Mesenchymal stem cell (in vitro differentiated cells and primary cell): ENCODE measurements at regions not wholly inside any gene's neighbourhood (a gene's known extent, or its start where the extent isn't known, plus 50 kb on each side); places are given as distances from the start of the nearest gene placed in this dataset.

ENCODE experiments used
- DNase-seq: peaks from one replicate; pipeline ENCODE4 v3.0.0-alpha.2; 2013
- H2AFZ ChIP-seq: one replicate; pipeline ENCODE4 v1.6.1; 2013; ENCODE audit warnings: low read depth, mild to moderate bottlenecking, control low read depth, inconsistent platforms, low read length, moderate library complexity
- H2AK5ac ChIP-seq: 2 replicates; pipeline ENCODE4 v1.6.1; 2013; ENCODE audit warnings: low read length, moderate library complexity, mild to moderate bottlenecking, inconsistent platforms; ENCODE audit not compliant: severe bottlenecking
- H2BK120ac ChIP-seq: one replicate; pipeline ENCODE4 v1.6.1; 2013; ENCODE audit warnings: low read depth, mild to moderate bottlenecking, inconsistent platforms, low read length, moderate library complexity
- H2BK12ac ChIP-seq, 2 experiments: one replicate each; pipeline ENCODE4 v1.6.1; 2013; ENCODE audit warnings: inconsistent platforms in 2 of 2, low read length in 2 of 2, mild to moderate bottlenecking in 2 of 2, moderate library complexity in 2 of 2, control low read depth in 1 of 2
- H2BK15ac ChIP-seq: one replicate; pipeline ENCODE4 v1.6.1; 2013; ENCODE audit warnings: mild to moderate bottlenecking, low read depth, inconsistent platforms; ENCODE audit not compliant: poor library complexity, severe bottlenecking
- H2BK5ac ChIP-seq: 2 replicates; pipeline ENCODE4 v1.6.1; 2013; ENCODE audit warnings: low read depth, mild to moderate bottlenecking, low read length, control low read depth, inconsistent platforms; ENCODE audit not compliant: poor library complexity, severe bottlenecking
- H3K14ac ChIP-seq, 2 experiments: one replicate each; pipeline ENCODE4 v1.6.1; 2013; ENCODE audit warnings: inconsistent platforms in 2 of 2, low read length in 2 of 2, control low read depth in 1 of 2, mild to moderate bottlenecking in 1 of 2, moderate library complexity in 1 of 2
- H3K18ac ChIP-seq, 2 experiments: one replicate each; pipeline ENCODE4 v1.6.1; 2013; ENCODE audit warnings: inconsistent platforms in 2 of 2, low read length in 2 of 2, control low read depth in 1 of 2, low read depth in 1 of 2, mild to moderate bottlenecking in 1 of 2
- H3K23ac ChIP-seq, 2 experiments: one replicate each; pipeline ENCODE4 v1.6.1; 2013; ENCODE audit warnings: inconsistent platforms in 2 of 2, low read length in 2 of 2, mild to moderate bottlenecking in 2 of 2, moderate library complexity in 2 of 2, control low read depth in 1 of 2
- H3K27ac ChIP-seq: 2 replicates; pipeline ENCODE4 v1.5.1; 2013; ENCODE audit warnings: mild to moderate bottlenecking, moderate library complexity, low read length, control low read depth, inconsistent platforms; ENCODE audit not compliant: poor library complexity, severe bottlenecking
- H3K27me3 ChIP-seq, 2 experiments: 2 replicates each; pipeline versions ENCODE4 v1.6.1 to v1.7.0; 2013; ENCODE audit warnings: low read length in 2 of 2, mild to moderate bottlenecking in 2 of 2, moderate library complexity in 2 of 2, control low read depth in 1 of 2, inconsistent platforms in 1 of 2; ENCODE audit not compliant: control insufficient read depth in 1 of 2, insufficient read depth in 1 of 2
- H3K36me3 ChIP-seq, 2 experiments: 2 replicates each; pipeline versions ENCODE4 v1.6.1 to v1.7.0; 2013; ENCODE audit warnings: low read length in 2 of 2, control low read depth in 1 of 2, inconsistent platforms in 1 of 2, low read depth in 1 of 2, mild to moderate bottlenecking in 1 of 2; ENCODE audit not compliant: insufficient read depth in 2 of 2, control insufficient read depth in 1 of 2
- H3K4ac ChIP-seq, 2 experiments: one replicate each; pipeline ENCODE4 v1.6.1; 2013; ENCODE audit warnings: inconsistent platforms in 2 of 2, low read length in 2 of 2, mild to moderate bottlenecking in 2 of 2, moderate library complexity in 2 of 2, control low read depth in 1 of 2, low read depth in 1 of 2
- H3K4me1 ChIP-seq: 2 replicates; pipeline ENCODE4 v1.6.1; 2013; ENCODE audit warnings: low read depth, low read length, control low read depth; ENCODE audit not compliant: control insufficient read depth, insufficient read depth
- H3K4me2 ChIP-seq: 2 replicates; pipeline ENCODE4 v1.6.1; 2013; ENCODE audit warnings: low read length, mild to moderate bottlenecking, inconsistent platforms; ENCODE audit not compliant: poor library complexity, severe bottlenecking
- H3K4me3 ChIP-seq, 2 experiments: 2 replicates each; pipeline versions ENCODE4 v1.5.1 to v1.7.0; 2013; ENCODE audit warnings: low read length in 2 of 2, mild to moderate bottlenecking in 2 of 2, control low read depth in 1 of 2, low read depth in 1 of 2; ENCODE audit not compliant: insufficient read depth in 1 of 2
- H3K79me1 ChIP-seq: replicated peaks from 2 replicates; pipeline ENCODE4 v1.6.1; 2013; ENCODE audit warnings: mild to moderate bottlenecking, control low read depth, low read length, inconsistent platforms; ENCODE audit not compliant: poor library complexity, severe bottlenecking
- H3K9ac ChIP-seq: 2 replicates; pipeline ENCODE4 v1.7.0; 2013; ENCODE audit warnings: mild to moderate bottlenecking, low read length, moderate library complexity
- H3K9me3 ChIP-seq: 2 replicates; pipeline ENCODE4 v1.7.0; 2013; ENCODE audit warnings: mild to moderate bottlenecking, low read length; ENCODE audit not compliant: control insufficient read depth
- H4K8ac ChIP-seq: one replicate; pipeline ENCODE4 v1.6.1; 2013; ENCODE audit warnings: inconsistent platforms, mild to moderate bottlenecking, low read length, moderate library complexity
- H4K91ac ChIP-seq: one replicate; pipeline ENCODE4 v1.6.1; 2013; ENCODE audit warnings: mild to moderate bottlenecking, low read length, inconsistent platforms
- WGBS: methylation state at CpG from one replicate; pipeline ENCODE4 v1.1.7; 2013; ENCODE audit warnings: mixed read lengths; 5-methylcytosine and 5-hydroxymethylcytosine counted together

- H2AFZ ChIP-seq, result no peak overlapping the region
- H3K36me3 ChIP-seq, result no peaks in the 10 kb centered on the region
- no peak overlapping the region for H2BK12ac ChIP-seq
- H3K9ac ChIP-seq, result no peak overlapping the region
- H2BK5ac ChIP-seq, result no peak overlapping the region
- H3K18ac ChIP-seq, result no peak overlapping the region
- 74% methylated on average over 2 of the region's 2 CpGs for WGBS
- no peak overlapping the region for H3K4ac ChIP-seq
- no peak overlapping the region for H2BK120ac ChIP-seq
- DNase-seq, result peak; percentile 65
- H3K4me3 ChIP-seq, result no peak overlapping the region
- no peaks in the 10 kb centered on the region for H3K27me3 ChIP-seq
- H3K14ac ChIP-seq, result no peak overlapping the region
- no peak overlapping the region for H2AK5ac ChIP-seq
- H3K4me2 ChIP-seq, result no peak overlapping the region
- H4K8ac ChIP-seq, result no peak overlapping the region
- no peak overlapping the region for H3K27ac ChIP-seq
- H2BK15ac ChIP-seq, result no peak overlapping the region
- H3K4me1 ChIP-seq, result no peaks in the 10 kb centered on the region
- no peak overlapping the region for H4K91ac ChIP-seq
- H3K23ac ChIP-seq, result no peak overlapping the region
- H3K79me1 ChIP-seq, result no peaks in the 10 kb centered on the region
- H3K9me3 ChIP-seq, result peaks cover 3% of the 10 kb centered on the region
Measured at GRCh38 chr1:187624812-187625545, 796.2 kb downstream of the PLA2G4A start.

- Histone ChIP-seq H3K4me2 (no peak overlapping the region), H3K36me3 (no peaks in the 10 kb centered on the region), H3K4me3 (no peak overlapping the region), H2AK5ac (no peak overlapping the region), H3K4me1 (no peaks in the 10 kb centered on the region), H3K14ac (no peak overlapping the region), H3K9ac (no peak overlapping the region), H4K91ac (no peak overlapping the region), H3K27me3 (no peaks in the 10 kb centered on the region), H4K8ac (no peak overlapping the region), H2BK12ac (no peak overlapping the region), H2BK15ac (no peak overlapping the region), H3K27ac (no peak overlapping the region), H3K4ac (no peak overlapping the region), H3K9me3 (peaks cover 12% of the 10 kb centered on the region), H3K79me1 (no peaks in the 10 kb centered on the region), H2BK120ac (no peak overlapping the region), H2AFZ (no peak overlapping the region), H2BK5ac (no peak overlapping the region), H3K23ac (no peak overlapping the region), H3K18ac (no peak overlapping the region)
- 83% methylated on average over 4 of the region's 5 CpGs for WGBS
- no peak for DNase-seq
Measured at GRCh38 chr1:187626056-187626455, 797.3 kb downstream of the PLA2G4A start.

DNA sequence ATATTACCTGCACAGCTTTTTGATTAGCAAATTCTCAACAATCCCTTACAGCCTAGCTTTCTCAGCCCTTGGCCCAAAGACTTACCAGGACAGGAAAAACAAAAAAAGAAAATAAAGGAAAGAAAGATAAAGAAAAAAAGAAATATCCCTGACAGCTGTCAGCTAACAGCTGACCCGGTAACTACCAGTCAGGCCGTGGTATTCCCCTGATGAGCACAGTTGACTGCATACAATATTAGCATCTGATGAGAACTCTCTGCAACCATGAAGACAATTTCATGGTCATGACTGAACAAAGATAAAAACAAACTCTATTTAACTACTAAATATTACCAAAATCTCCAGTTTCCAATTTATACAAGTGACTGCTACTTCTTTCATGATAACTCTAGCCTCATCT lies 798.8 kb downstream of the PLA2G4A start:
- H3K4ac ChIP-seq, result no peak overlapping the region
- no peak overlapping the region for H4K8ac ChIP-seq
- no peak overlapping the region for H2BK12ac ChIP-seq
- H3K79me1 ChIP-seq, result no peaks in the 10 kb centered on the region
- H3K4me1 ChIP-seq, result no peaks in the 10 kb centered on the region
- H3K23ac ChIP-seq, result no peak overlapping the region
- H3K36me3 ChIP-seq, result no peaks in the 10 kb centered on the region
- no peaks in the 10 kb centered on the region for H3K27me3 ChIP-seq
- no peak overlapping the region for H2BK120ac ChIP-seq
- H2BK5ac ChIP-seq, result no peak overlapping the region
- H3K9ac ChIP-seq, result no peak overlapping the region
- no peak overlapping the region for H3K18ac ChIP-seq
- H2AK5ac ChIP-seq, result no peak overlapping the region
- H3K27ac ChIP-seq, result no peak overlapping the region
- WGBS, result over 99% methylated on average over 2 of the region's 2 CpGs
- no peak overlapping the region for H3K14ac ChIP-seq
- H2AFZ ChIP-seq, result no peak overlapping the region
- no peak overlapping the region for H2BK15ac ChIP-seq
- H3K4me2 ChIP-seq, result no peak overlapping the region
- DNase-seq, result no peak
- no peak overlapping the region for H3K4me3 ChIP-seq
- H4K91ac ChIP-seq, result no peak overlapping the region
- peaks cover 24% of the 10 kb centered on the region for H3K9me3 ChIP-seq

GRCh38 chr1:187629075-187629474 lies 800.3 kb downstream of the PLA2G4A start:
- no peaks in the 10 kb centered on the region for H3K27me3 ChIP-seq
- H3K14ac ChIP-seq, result no peak overlapping the region
- no peaks in the 10 kb centered on the region for H3K79me1 ChIP-seq
- peaks cover 24% of the 10 kb centered on the region for H3K9me3 ChIP-seq
- H3K23ac ChIP-seq, result no peak overlapping the region
- H3K4me2 ChIP-seq, result no peak overlapping the region
- no peaks in the 10 kb centered on the region for H3K4me1 ChIP-seq
- no peak overlapping the region for H2BK120ac ChIP-seq
- H3K27ac ChIP-seq, result no peak overlapping the region
- H2BK15ac ChIP-seq, result no peak overlapping the region
- H3K4me3 ChIP-seq, result no peak overlapping the region
- no peak overlapping the region for H3K4ac ChIP-seq
- no peak overlapping the region for H4K91ac ChIP-seq
- H2BK12ac ChIP-seq, result no peak overlapping the region
- H4K8ac ChIP-seq, result no peak overlapping the region
- H2BK5ac ChIP-seq, result no peak overlapping the region
- H3K9ac ChIP-seq, result no peak overlapping the region
- H3K36me3 ChIP-seq, result no peaks in the 10 kb centered on the region
- H2AFZ ChIP-seq, result no peak overlapping the region
- H3K18ac ChIP-seq, result no peak overlapping the region
- DNase-seq, result no peak
- no peak overlapping the region for H2AK5ac ChIP-seq
